Endothelial cell of umbilical vein (primary cell): ENCODE measurements at regions not wholly inside any gene's neighbourhood (a gene's known extent, or its start where the extent isn't known, plus 50 kb on each side); places are given as distances from the start of the nearest gene placed in this dataset.

Experiments used
- BruUV-seq: library from RNA; stranded (reverse); fragments of 400-500 nt; replicated peaks from 2 replicates; lab custom pipeline; 2021; lab: Mats Ljungman, UMichigan
- CTCF ChIA-PET: fragments of 300-600, 350-600 bp; sonication (Branson Sonifier 250); formaldehyde crosslinking; loops from one replicate; lab custom pipeline; 2021; ENCODE audit warnings: antibody characterized with exemption, inconsistent platforms; lab: Charles Lee
- POLR2A ChIA-PET: fragments of 300-600, 350-600 bp; sonication (Branson Sonifier 250); formaldehyde crosslinking; loops from one replicate; lab custom pipeline; 2021; ENCODE audit warnings: antibody characterized with exemption, inconsistent platforms; lab: Charles Lee
- DNase-seq: peaks from one replicate; pipeline ENCODE4 v3.0.0-alpha.2; 2011; ENCODE audit warnings: low read depth, low spot score
- FAIRE-seq: peaks from 2 replicates; lab custom pipeline; 2011; peaks lifted over from hg19 to GRCh38; lab: Jason Lieb, UNC
- H2AFZ ChIP-seq: 2 replicates; pipeline ENCODE4 v1.6.0; 2012; ENCODE audit warnings: low read depth, low read length, control low read depth, inconsistent platforms
- H3K27ac ChIP-seq: 2 replicates; pipeline ENCODE4 v1.5.1; 2011; ENCODE audit warnings: low read depth, mild to moderate bottlenecking, control low read depth, low read length, moderate library complexity; ENCODE audit not compliant: insufficient read depth
- H3K27me3 ChIP-seq, 2 experiments: 2 replicates each; pipeline versions ENCODE4 v1.6.0 to v1.6.1; 2011; ENCODE audit warnings: low read length in 2 of 2, mixed read lengths in 1 of 2; ENCODE audit not compliant: control insufficient read depth in 2 of 2, insufficient read depth in 2 of 2
- H3K36me3 ChIP-seq, 2 experiments: 2 replicates in 1 of 2; 3 replicates in 1 of 2; pipeline ENCODE4 v1.5.1; 2011; ENCODE audit warnings: low read length in 2 of 2, mild to moderate bottlenecking in 1 of 2, moderate library complexity in 1 of 2; ENCODE audit not compliant: control insufficient read depth in 2 of 2, insufficient read depth in 2 of 2; ENCODE audit errors: extremely low read depth in 1 of 2
- H3K4me1 ChIP-seq: 3 replicates; pipeline ENCODE4 v1.5.1; 2011; ENCODE audit warnings: mild to moderate bottlenecking, low read length; ENCODE audit not compliant: control insufficient read depth, insufficient read depth; ENCODE audit errors: extremely low read depth
- H3K4me2 ChIP-seq: 2 replicates; pipeline ENCODE4 v1.6.1; 2011; ENCODE audit warnings: low read length, control low read depth, mixed read lengths; ENCODE audit not compliant: insufficient read depth
- H3K4me3 ChIP-seq, 3 experiments: fragments of 200-600 bp in 1 of 3; sonication (generic), shearing (Covaris generic) in 1 of 3; replicated peaks in 1 of 3; 2 replicates each; pipeline ENCODE4 v1.5.1; 2011 to 2016; ENCODE audit warnings: control low read depth in 3 of 3, low read length in 3 of 3, mild to moderate bottlenecking in 2 of 3, inconsistent platforms in 1 of 3, low read depth in 1 of 3, moderate library complexity in 1 of 3; ENCODE audit not compliant: insufficient read depth in 1 of 3
- H3K79me2 ChIP-seq: 2 replicates; pipeline ENCODE4 v1.6.0; 2012; ENCODE audit warnings: low read length, inconsistent platforms; ENCODE audit not compliant: control insufficient read depth, insufficient read depth
- H3K9ac ChIP-seq: replicated peaks from 2 replicates; pipeline ENCODE3; 2011; ENCODE audit warnings: low read length, control low read depth; ENCODE audit not compliant: insufficient read depth; ENCODE audit errors: extremely low read depth
- H3K9me1 ChIP-seq: replicated peaks from 3 replicates; pipeline ENCODE4 v1.6.0; 2011; ENCODE audit warnings: mild to moderate bottlenecking, low read length; ENCODE audit not compliant: control insufficient read depth, insufficient read depth; ENCODE audit errors: extremely low read depth
- H3K9me3 ChIP-seq: replicated peaks from 2 replicates; pipeline ENCODE4 v1.5.1; 2012; ENCODE audit warnings: low read length, inconsistent platforms; ENCODE audit not compliant: control insufficient read depth, insufficient read depth
- H4K20me1 ChIP-seq: replicated peaks from 2 replicates; pipeline ENCODE3; 2011; ENCODE audit warnings: mild to moderate bottlenecking, low read length; ENCODE audit not compliant: control insufficient read depth, insufficient read depth; ENCODE audit errors: extremely low read depth
- CTCF ChIP-seq, 2 donors: IDR thresholded peaks; 1 replicate in 1 of 2; 2 replicates in 1 of 2; pipeline ENCODE4 v1.5.1; 2011; ENCODE audit warnings: low read length in 2 of 2, mild to moderate bottlenecking in 2 of 2, moderate library complexity in 2 of 2, control low read depth in 1 of 2, inconsistent platforms in 1 of 2, low read depth in 1 of 2; ENCODE audit not compliant: insufficient read depth in 1 of 2; ENCODE audit errors: extremely low read depth in 1 of 2
- EZH2 ChIP-seq: IDR thresholded peaks from 2 replicates; pipeline ENCODE4 v1.6.1; 2012; ENCODE audit warnings: borderline replicate concordance, low read depth, mild to moderate bottlenecking, moderate library complexity, low read length, inconsistent platforms; ENCODE audit not compliant: severe bottlenecking
- FOS ChIP-seq: IDR thresholded peaks from 2 replicates; pipeline ENCODE4 v1.6.1; 2011; ENCODE audit warnings: mild to moderate bottlenecking, low read length, moderate library complexity, borderline replicate concordance; ENCODE audit not compliant: insufficient read depth
- GATA2 ChIP-seq: IDR thresholded peaks from 2 replicates; pipeline ENCODE4 v1.7.0; 2011; ENCODE audit warnings: low read depth, mild to moderate bottlenecking, moderate library complexity, mixed read lengths, low read length; ENCODE audit not compliant: insufficient read length, insufficient read depth
- JUN ChIP-seq: IDR thresholded peaks from 2 replicates; pipeline ENCODE4 v1.6.1; 2011; ENCODE audit warnings: borderline replicate concordance, low read depth; ENCODE audit not compliant: insufficient read length, insufficient read depth
- MAX ChIP-seq: IDR thresholded peaks from 2 replicates; pipeline ENCODE4 v1.6.1; 2011; ENCODE audit not compliant: insufficient read depth, insufficient read length
- MYC ChIP-seq: IDR thresholded peaks from one replicate; pipeline ENCODE4 v1.6.1; 2011; ENCODE audit warnings: mild to moderate bottlenecking, low read depth, low read length
- POLR2A ChIP-seq: IDR thresholded peaks from 2 replicates; pipeline ENCODE4 v1.6.1; 2012; ENCODE audit warnings: low read depth, mild to moderate bottlenecking, control low read depth, low read length
- POLR2AphosphoS5 ChIP-seq: IDR thresholded peaks from 2 replicates; pipeline ENCODE4 v1.6.1; 2012; ENCODE audit warnings: low read depth, mild to moderate bottlenecking, control low read depth, low read length, moderate library complexity; ENCODE audit not compliant: insufficient read depth
- dilution Hi-C: fragments of 300-500 bp; cut with MboI; formaldehyde crosslinking; loops from one replicate; pipeline ENCODE4 v1.15.0; 2019; ENCODE audit warnings: low sequenced_read_pairs; ENCODE audit not compliant: extremely low pct_ligation_motif_present
- intact Hi-C: fragments of 100-400 bp; cut with micrococcal nuclease; formaldehyde crosslinking; loops from one replicate; pipeline ENCODE4 v1.10.0; 2022

GRCh38 chr16:35733278-35733965, 2274.0 kb downstream of the TP53TG3F start:
- TF ChIP-seq MYC (no peak), CTCF (IDR thresholded peaks at IDR 0.05; ENCODE audit: extremely low read depth in 1 of 2, insufficient read depth in 1 of 2, low read depth in 1 of 2, low read length in 2 of 2) (no peak), FOS (no peak), GATA2 (no peak), POLR2A (no peak), POLR2AphosphoS5 (no peak), MAX (no peak), JUN (no peak), EZH2 (no peak)
- CTCF ChIA-PET, result no interaction called here
- dilution Hi-C loops (no loop called here), intact Hi-C loops (no loop called here)
- Histone ChIP-seq H3K4me3 (no peak overlapping the region), H3K4me2 (no peak overlapping the region), H3K9me3 (no peaks in the 10 kb centered on the region), H4K20me1 (no peaks in the 10 kb centered on the region), H3K27ac (no peak overlapping the region), H2AFZ (no peak overlapping the region), H3K9me1 (no peaks in the 10 kb centered on the region), H3K4me1 (no peaks in the 10 kb centered on the region), H3K79me2 (no peaks in the 10 kb centered on the region), H3K9ac (no peak overlapping the region), H3K36me3 (no peaks in the 10 kb centered on the region), H3K27me3 (no peaks in the 10 kb centered on the region)
- POLR2A ChIA-PET, result no interaction called here
- no TSS peak for BruUV-seq
- FAIRE-seq, result no peak
- DNase-seq, result no peak
